GM18868 (cell line): ENCODE measurements at regions not wholly inside any gene's neighbourhood (a gene's known extent, or its start where the extent isn't known, plus 50 kb on each side); places are given as distances from the start of the nearest gene placed in this dataset.
A peak's percentile ranks its signal among the peaks of the same experiment; 100 is the strongest.
"Not testable (repeated sequence)": the region's sequence is repeated elsewhere in the genome, so short reads cannot be mapped to it uniquely, and the experiment has no call there.

Experiments
- ATAC-seq: cut with Tn5 transposase; IDR thresholded peaks from one replicate; pipeline ENCODE4 v1.9.1; 2021; ENCODE audit warnings: mild to moderate bottlenecking, moderate library complexity; ENCODE audit not compliant: unreplicated experiment

GRCh38 chr9:74132986-74133385 is 364.1 kb upstream of the RORB start:
- ATAC-seq: no peak

GRCh38 chr9:74133921-74134320 is 363.2 kb upstream of the RORB start:
- ATAC-seq: no peak

- no peak for ATAC-seq
Measured at GRCh38 chr9:74138182-74138581, 359.0 kb upstream of the RORB start.

GRCh38 chr9:74140141-74140540 is 357.0 kb upstream of the RORB start:
- ATAC-seq: no peak

- ATAC-seq: no peak
Measured at GRCh38 chr9:74147906-74148305, 349.2 kb upstream of the RORB start.

GRCh38 chr9:74172874-74173273 is 324.3 kb upstream of the RORB start:
- peak; percentile 100 for ATAC-seq

- no peak for ATAC-seq
Measured at GRCh38 chr9:74173284-74173683, 323.9 kb upstream of the RORB start.

GRCh38 chr9:74197771-74198170 is 299.4 kb upstream of the RORB start:
- ATAC-seq: not testable (repeated sequence)

- ATAC-seq: no peak
Measured at GRCh38 chr9:74205056-74205455, 292.1 kb upstream of the RORB start.

GRCh38 chr9:74218385-74219063 is 278.6 kb upstream of the RORB start:
- ATAC-seq: no peak

- no peak for ATAC-seq
Measured at GRCh38 chr9:74220327-74220726, 276.8 kb upstream of the RORB start.

GRCh38 chr9:74236857-74237256 is 260.3 kb upstream of the RORB start:
- ATAC-seq: no peak

GRCh38 chr9:74245866-74246497 is 251.2 kb upstream of the RORB start:
- ATAC-seq: no peak

GRCh38 chr9:74255489-74255984 is 241.6 kb upstream of the RORB start:
- no peak for ATAC-seq

GRCh38 chr9:74275872-74276508 is 221.1 kb upstream of the RORB start:
- ATAC-seq: no peak

- peak; percentile 97 for ATAC-seq
Measured at GRCh38 chr9:74277532-74277931, 219.6 kb upstream of the RORB start.

- ATAC-seq: peak; percentile 32
Measured at GRCh38 chr9:74281674-74282073, 215.5 kb upstream of the RORB start.

GRCh38 chr9:74282526-74283253 is 214.4 kb upstream of the RORB start:
- ATAC-seq: no peak

- no peak for ATAC-seq
Measured at GRCh38 chr9:74284581-74285450, 212.3 kb upstream of the RORB start.

- no peak for ATAC-seq
Measured at GRCh38 chr9:74293479-74293878, 203.7 kb upstream of the RORB start.
